Stomach smooth muscle (tissue), 2 donors: ENCODE measurements at regions not wholly inside any gene's neighbourhood (a gene's known extent, or its start where the extent isn't known, plus 50 kb on each side); places are given as distances from the start of the nearest gene placed in this dataset.
A peak's percentile ranks its signal among the peaks of the same experiment; 100 is the strongest.
"Not testable (repeated sequence)": the region's sequence is repeated elsewhere in the genome, so short reads cannot be mapped to it uniquely, and the experiment has no call there.

Source experiments
- H3K27ac ChIP-seq: one replicate; pipeline ENCODE4 v1.7.0; 2013; ENCODE audit warnings: mild to moderate bottlenecking, low read length, inconsistent platforms
- H3K27me3 ChIP-seq, 2 donors: one replicate each; pipeline ENCODE4 v1.7.0; 2013; ENCODE audit warnings: low read length in 2 of 2; ENCODE audit not compliant: insufficient read depth in 2 of 2, control insufficient read depth in 1 of 2
- H3K36me3 ChIP-seq, 2 donors: one replicate each; pipeline ENCODE4 v1.7.0; 2013; ENCODE audit warnings: low read length in 2 of 2; ENCODE audit not compliant: control insufficient read depth in 2 of 2, insufficient read depth in 2 of 2
- H3K4me1 ChIP-seq: one replicate; pipeline ENCODE4 v1.7.0; 2013; ENCODE audit warnings: low read length; ENCODE audit not compliant: control insufficient read depth, insufficient read depth
- H3K4me3 ChIP-seq, 2 donors: one replicate each; pipeline ENCODE4 v1.7.0; 2013; ENCODE audit warnings: low read length in 2 of 2
- H3K9ac ChIP-seq, 2 donors: one replicate each; pipeline ENCODE4 v1.7.0; 2013; ENCODE audit warnings: low read length in 2 of 2, mild to moderate bottlenecking in 1 of 2
- H3K9me3 ChIP-seq, 2 donors: one replicate each; pipeline ENCODE4 v1.7.0; 2013; ENCODE audit warnings: low read length in 2 of 2; ENCODE audit not compliant: control insufficient read depth in 2 of 2
- donor health status: healthy.
- donor health status: Pancreatic carcinoma.

DNA sequence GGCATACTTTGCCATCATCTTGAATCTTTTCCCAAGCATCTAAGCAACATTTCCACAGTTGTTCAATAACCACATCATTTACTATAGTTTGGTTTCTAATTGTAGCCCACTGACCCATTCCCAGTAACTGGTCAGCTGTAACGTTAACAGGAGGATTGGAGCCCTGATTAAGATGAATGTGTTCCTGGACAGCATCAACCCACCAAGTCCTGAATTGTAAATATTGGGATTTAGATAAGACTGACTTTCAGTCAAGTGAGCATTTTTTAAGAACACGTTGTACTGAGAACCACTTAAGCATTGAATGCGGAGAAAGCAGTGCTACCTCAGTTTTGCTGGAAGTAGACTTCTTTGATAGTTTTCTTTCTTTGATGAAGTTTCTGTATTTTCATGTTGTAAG is 53.3 kb upstream of the ARL4D start:
- not testable (repeated sequence) for H3K27me3 ChIP-seq, H3K27ac ChIP-seq, H3K4me3 ChIP-seq, H3K36me3 ChIP-seq, H3K9ac ChIP-seq, H3K4me1 ChIP-seq
- peaks cover 12 to 24% of the 10 kb centered on the region in 2 donors for H3K9me3 ChIP-seq

DNA sequence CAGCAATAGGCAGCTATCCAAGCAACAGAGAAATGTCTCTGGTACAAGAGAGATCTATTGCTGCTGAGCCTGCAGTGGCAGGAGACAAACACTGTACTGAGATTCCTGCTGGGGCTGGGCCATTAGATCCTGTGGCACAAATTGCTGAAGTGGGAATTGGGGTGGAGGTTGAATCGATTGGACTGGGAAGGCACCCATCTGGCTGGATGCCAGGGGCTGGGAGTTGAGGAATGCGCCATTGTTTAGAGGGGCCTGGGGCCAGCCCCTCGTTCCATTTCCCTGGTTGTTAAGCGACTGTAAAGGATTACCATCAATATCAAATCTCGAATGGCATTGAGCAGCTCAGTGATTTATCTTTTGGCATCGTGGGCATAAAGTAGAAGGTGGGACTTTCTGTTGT is 54.1 kb upstream of the ARL4D start:
- Histone ChIP-seq H3K27ac (no peak overlapping the region), H3K4me1 (peaks cover 10% of the 10 kb centered on the region), H3K9me3 (peaks cover 12 to 22% of the 10 kb centered on the region in 2 donors), H3K9ac (no peak overlapping the region), H3K27me3 (no peaks in the 10 kb centered on the region), H3K36me3 (peaks cover 0 to 2% of the 10 kb centered on the region in 2 donors), H3K4me3 (no peak overlapping the region)

DNA sequence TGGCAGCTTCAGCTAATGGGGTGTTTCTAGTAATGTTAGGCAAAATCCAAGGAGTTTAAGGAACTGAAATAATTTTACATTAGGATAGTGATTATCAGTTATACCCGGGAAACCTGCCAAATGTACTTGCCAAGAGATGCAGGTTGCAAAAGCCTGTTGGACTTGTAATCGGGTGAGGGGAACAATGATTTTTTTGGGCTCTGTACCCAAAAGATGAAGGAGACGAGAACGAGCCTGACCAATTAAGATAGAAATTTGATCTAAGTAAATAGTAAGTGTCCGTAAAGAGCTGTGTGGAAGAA is 56.3 kb upstream of the ARL4D start:
- Histone ChIP-seq H3K4me3 (no peak overlapping the region), H3K36me3 (no peaks in the 10 kb centered on the region), H3K9me3 (peaks cover under 1 to 4% of the 10 kb centered on the region in 2 donors), H3K27ac (peak overlapping the region; percentile 1), H3K27me3 (no peaks in the 10 kb centered on the region), H3K9ac (no peak overlapping the region), H3K4me1 (peaks cover 14% of the 10 kb centered on the region)

DNA sequence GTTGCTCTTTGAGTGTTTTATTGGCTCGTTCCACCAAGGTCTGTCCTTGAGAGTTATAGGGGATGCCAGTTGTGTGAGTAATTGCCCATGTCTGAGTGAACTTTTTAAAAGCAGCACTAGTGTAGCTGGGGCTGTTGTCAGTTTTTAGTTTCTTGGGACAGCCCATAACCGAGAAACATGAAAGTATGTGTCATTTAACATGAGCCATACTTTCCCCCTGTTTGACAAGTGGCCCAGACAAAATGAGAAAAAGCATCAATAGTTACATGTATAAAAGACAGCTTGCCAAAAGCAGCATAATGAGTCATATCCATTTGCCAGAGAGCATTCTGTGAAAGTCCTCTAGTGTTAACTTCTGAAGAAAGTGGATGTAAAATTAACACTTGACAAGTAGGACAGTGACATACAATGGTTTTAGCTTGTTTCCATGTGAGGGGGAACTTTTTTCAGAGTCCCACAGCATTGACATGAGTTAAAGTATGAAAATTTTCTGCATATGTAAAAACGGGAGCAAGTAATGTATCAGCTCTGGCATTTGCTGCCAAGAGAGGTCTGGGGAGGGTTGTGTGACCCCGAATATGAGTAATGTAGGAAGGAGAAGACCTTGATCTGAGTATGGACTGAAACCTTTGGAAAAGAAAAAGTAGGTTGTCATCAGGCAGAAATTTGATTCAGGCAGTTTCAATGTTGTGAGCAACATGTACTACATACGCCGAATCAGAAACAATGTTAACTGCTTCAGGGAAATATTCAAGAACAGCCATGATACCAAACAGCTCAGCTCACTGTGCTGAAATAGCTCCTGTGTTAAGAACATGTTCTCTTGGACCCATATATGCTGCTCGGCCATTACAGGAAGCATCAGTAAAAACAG is 56.8 kb upstream of the ARL4D start:
- Histone ChIP-seq H3K27me3 (no peaks in the 10 kb centered on the region), H3K36me3 (no peaks in the 10 kb centered on the region), H3K9ac (peak overlapping the region; percentile 22 to 25), H3K9me3 (no peaks in the 10 kb centered on the region), H3K4me3 (no peak overlapping the region), H3K27ac (peak overlapping the region; percentile 1), H3K4me1 (peaks cover 14% of the 10 kb centered on the region)

DNA sequence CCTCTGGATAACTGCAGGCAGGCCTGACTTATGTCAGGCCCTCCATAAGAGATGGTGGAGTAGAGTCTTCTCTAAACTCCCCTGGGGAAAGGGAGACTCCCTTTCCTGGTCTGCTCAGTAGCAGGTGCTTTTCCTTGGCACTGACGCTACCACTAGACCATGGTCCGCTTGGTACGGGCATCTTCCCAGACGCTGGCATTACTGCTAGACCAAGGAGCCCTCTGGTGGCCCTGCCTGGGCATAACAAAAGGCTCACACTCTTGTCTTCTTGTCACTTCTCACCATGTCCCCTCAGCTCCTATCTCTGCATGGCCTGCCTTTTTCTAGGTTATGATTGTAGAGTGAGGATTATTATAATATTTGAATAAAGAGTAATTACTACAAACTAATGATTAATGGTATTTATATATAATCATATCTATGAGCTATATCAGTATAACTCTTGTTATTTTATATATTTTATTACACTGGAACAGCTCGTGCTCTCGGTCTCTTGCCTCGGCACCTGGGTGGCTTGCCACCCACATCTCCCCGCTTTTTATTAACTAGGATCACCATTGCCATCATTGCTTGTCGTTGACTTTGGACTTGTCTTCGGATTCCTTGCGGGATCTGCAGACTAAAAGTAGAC is 59.8 kb upstream of the ARL4D start:
- Histone ChIP-seq H3K4me3 (no peak overlapping the region), H3K9ac (no peak overlapping the region)

DNA sequence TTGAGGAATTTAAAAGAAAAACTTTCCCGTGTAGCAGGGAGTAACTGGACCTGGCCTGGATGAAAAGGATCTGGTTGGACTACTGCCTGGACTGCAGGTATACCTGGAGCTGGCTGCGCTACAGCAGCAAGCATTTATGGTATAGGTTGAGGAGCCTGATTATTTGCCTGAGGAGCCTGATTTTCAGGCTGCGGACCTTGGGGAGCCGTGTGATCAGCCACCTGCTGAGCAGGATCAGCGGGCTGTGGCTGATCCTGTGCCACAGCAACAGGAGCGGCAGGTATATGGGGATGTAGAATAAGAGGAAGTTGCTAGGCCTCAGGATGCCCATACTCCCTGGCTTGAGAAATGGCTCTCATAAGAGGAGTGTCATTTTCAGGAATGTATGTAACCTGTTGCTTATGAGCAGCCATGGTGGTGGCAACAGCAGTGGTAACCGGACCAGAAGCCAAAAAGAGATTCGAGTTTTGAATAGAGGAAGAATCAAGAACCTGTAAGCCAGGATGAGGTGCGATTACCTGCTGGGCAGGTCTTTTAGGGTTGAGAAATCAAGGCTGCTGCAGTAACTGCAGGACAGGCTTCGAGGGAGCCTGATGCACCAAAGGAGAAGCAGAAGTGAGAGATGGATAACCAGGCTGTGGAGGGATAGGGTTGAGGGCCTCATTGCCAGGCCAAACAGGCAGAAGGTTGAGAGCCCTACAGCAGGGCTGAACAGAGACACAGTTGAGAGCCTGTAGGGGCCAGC is 60.9 kb upstream of the ARL4D start:
- no peak overlapping the region for H3K27ac ChIP-seq
- no peaks in the 10 kb centered on the region for H3K27me3 ChIP-seq
- no peaks in the 10 kb centered on the region for H3K36me3 ChIP-seq
- H3K4me1 ChIP-seq = peaks cover 26% of the 10 kb centered on the region
- H3K9me3 ChIP-seq = no peaks in the 10 kb centered on the region
- no peak overlapping the region for H3K4me3 ChIP-seq
- H3K9ac ChIP-seq = peak overlapping the region in 1 of 2 donors; percentile 21

More for the DNA sequence above, 59.8 kb upstream of the ARL4D start:
- peaks cover 20% of the 10 kb centered on the region for H3K4me1 ChIP-seq
- H3K36me3 ChIP-seq = no peaks in the 10 kb centered on the region
- no peak overlapping the region for H3K27ac ChIP-seq
- H3K9me3 ChIP-seq = no peaks in the 10 kb centered on the region
- no peaks in the 10 kb centered on the region for H3K27me3 ChIP-seq

DNA sequence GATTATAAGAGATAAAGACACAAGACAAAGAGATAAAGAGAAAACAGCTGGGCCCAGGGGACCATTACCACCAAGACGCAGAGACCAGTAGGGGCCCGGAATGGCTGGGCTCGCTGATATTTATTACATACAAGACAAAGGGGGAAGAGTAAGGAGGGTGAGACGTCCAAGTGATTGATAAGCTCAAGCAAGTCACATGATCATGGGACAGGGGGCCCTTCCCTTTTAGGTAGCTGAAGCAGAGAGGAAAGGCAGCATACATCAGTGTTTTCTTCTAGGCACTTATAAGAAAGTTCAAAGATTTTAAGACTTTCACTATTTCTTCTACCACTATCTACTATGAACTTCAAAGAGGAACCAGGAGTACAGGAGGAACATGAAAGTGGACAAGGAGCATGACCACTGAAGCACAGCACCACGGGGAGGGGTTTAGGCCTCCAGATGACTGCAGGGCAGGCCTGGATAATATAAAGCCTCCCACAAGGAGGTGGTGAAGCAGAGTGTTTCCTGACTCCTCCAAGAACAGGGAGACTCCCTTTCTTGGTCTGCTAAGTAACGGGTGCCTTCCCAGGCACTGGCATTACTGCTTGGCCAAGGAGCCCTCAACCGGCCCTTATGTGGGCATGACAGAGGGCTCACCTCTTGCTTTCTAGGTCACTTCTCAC is 63.9 kb upstream of the ARL4D start:
- Histone ChIP-seq H3K27me3 (no peaks in the 10 kb centered on the region), H3K27ac (peak overlapping the region; percentile 86), H3K4me1 (peaks cover 16% of the 10 kb centered on the region), H3K4me3 (no peak overlapping the region), H3K9me3 (no peaks in the 10 kb centered on the region), H3K36me3 (no peaks in the 10 kb centered on the region), H3K9ac (peak overlapping the region; percentile 1 to 51)

DNA sequence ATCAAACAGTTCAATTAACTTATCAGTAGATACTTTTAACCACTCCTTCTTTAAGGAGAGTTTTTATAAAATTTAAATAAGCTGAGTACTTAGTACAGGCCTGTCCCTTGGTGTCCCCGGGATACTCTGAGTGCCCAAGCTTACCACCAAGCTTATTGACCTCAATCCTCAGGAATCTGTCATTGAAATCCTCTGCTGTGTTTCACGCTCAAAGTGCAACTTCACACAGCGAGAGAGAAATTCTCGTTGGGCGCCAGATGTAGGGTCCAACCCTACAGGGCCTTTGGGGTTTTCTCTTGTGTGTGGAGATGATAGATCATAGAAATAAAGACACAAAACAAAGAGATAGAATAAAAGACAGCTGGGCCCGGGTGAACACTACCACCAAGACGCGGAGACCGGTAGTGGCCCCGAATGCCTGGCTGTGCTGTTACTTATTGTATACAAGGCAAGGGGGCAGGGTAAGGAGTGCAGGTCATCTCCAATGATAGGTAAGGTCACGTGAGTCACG is 65.3 kb upstream of the ARL4D start:
- Histone ChIP-seq H3K27me3 (no peaks in the 10 kb centered on the region), H3K9ac (peak overlapping the region in 1 of 2 donors; percentile 39), H3K27ac (peak overlapping the region; percentile 46), H3K4me1 (peaks cover 14% of the 10 kb centered on the region), H3K36me3 (no peaks in the 10 kb centered on the region), H3K9me3 (no peaks in the 10 kb centered on the region), H3K4me3 (peak overlapping the region; percentile 9 to 35)

DNA sequence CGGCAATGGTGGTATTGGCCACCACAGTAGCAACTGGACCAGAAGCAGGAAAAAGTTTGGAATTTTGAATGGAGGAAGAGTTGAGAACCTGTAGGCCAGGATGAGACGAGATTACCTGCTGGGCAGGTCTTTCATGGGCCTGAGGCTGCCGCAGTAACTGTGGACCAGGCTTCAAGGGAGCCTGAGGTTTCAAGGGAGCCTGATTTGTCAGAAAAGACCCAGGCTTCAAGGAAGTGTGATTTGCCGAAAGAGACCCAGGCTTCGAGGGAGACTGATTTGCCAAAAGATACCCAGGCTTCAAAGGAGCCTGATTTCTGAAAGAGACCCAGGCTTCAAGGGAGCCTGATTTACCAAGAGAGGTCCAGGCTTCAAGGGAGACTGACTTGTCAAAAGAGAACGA is 66.6 kb upstream of the ARL4D start:
- no peak overlapping the region for H3K9ac ChIP-seq
- no peak overlapping the region for H3K4me3 ChIP-seq
- H3K4me1 ChIP-seq = peaks cover 12% of the 10 kb centered on the region

DNA sequence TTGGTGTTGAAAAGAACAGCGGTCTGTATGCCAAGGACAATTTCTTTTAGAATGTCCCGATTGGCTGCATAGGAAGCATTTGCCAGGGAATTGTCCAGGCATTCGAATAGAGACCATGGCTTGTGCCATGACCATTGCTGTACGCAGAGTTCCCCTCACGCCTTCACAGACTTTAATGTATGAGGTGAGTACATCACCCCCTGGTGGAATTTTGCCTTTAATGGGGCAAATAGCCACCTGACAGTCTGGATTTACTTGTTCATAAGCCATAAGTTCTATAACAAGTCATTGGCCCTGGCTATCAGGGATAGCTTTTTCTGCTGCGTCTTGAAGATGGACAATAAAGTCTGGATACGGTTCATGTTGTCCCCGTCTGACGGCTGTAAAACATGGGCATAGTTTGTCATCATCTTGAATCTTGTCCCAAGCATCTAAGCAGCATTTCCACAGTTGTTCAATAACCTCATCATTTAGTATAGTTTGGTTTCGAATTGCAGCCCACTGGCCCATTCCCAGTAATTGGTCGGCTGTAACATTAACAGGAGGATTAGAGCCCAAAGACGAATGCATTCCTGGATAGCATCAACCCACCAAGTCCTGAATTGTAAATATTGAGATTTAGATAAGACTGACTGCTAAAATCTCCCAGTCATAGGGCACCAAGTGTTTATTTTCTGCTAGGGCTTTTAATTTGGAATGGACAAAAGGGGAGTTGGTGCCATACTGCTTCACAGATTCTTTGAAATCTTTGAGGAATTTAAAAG is 67.7 kb upstream of the ARL4D start:
- no peaks in the 10 kb centered on the region for H3K9me3 ChIP-seq
- H3K9ac ChIP-seq = no peak overlapping the region
- no peak overlapping the region for H3K27ac ChIP-seq
- no peaks in the 10 kb centered on the region for H3K36me3 ChIP-seq
- H3K4me3 ChIP-seq = no peak overlapping the region
- no peaks in the 10 kb centered on the region for H3K27me3 ChIP-seq
- peaks cover 12% of the 10 kb centered on the region for H3K4me1 ChIP-seq

More for the DNA sequence above, 66.6 kb upstream of the ARL4D start:
- Histone ChIP-seq H3K9me3 (no peaks in the 10 kb centered on the region), H3K27ac (no peak overlapping the region), H3K36me3 (no peaks in the 10 kb centered on the region), H3K27me3 (no peaks in the 10 kb centered on the region)
